Colonic mucosa (tissue), 4 donors: ENCODE measurements at regions not wholly inside any gene's neighbourhood (a gene's known extent, or its start where the extent isn't known, plus 50 kb on each side); places are given as distances from the start of the nearest gene placed in this dataset.

Experiments
- DNase-seq: peaks from one replicate; pipeline ENCODE4 v3.0.0-alpha.2; 2020
- H3K27ac ChIP-seq: fragments of 200-600 bp; one replicate; pipeline ENCODE4 v1.8.0; 2021
- H3K27me3 ChIP-seq: fragments of 200-600 bp; one replicate; pipeline ENCODE4 v1.8.0; 2021
- H3K36me3 ChIP-seq: fragments of 200-600 bp; one replicate; pipeline ENCODE4 v1.8.0; 2021
- H3K4me1 ChIP-seq: fragments of 200-600 bp; one replicate; pipeline ENCODE4 v1.8.0; 2021; ENCODE audit warnings: mild to moderate bottlenecking
- H3K4me3 ChIP-seq: fragments of 200-600 bp; one replicate; pipeline ENCODE4 v1.8.0; 2021
- H3K9ac ChIP-seq, 2 donors: one replicate each; pipeline ENCODE4 v1.7.0; 2013; ENCODE audit warnings: control low read depth in 2 of 2, low read depth in 2 of 2, low read length in 2 of 2
- H3K9me3 ChIP-seq: fragments of 200-600 bp; one replicate; pipeline ENCODE4 v1.8.0; 2021
- intact Hi-C: fragments of 100-400 bp; cut with DNase I; formaldehyde crosslinking; loops from one replicate; pipeline ENCODE4 v1.14.1; 2022
- TF ChIP-seq, protein P1 (sequence below): fragments of 200-600 bp; IDR thresholded peaks from one replicate; pipeline ENCODE4 v1.8.0; 2022; ENCODE audit warnings: antibody characterized with exemption, mild to moderate bottlenecking
- donor health status: healthy.
- donor health status: DM: no; HTN: no; CAD: no.
- donor health status: DM: no; HTN: no; CAD: no.

DNA sequence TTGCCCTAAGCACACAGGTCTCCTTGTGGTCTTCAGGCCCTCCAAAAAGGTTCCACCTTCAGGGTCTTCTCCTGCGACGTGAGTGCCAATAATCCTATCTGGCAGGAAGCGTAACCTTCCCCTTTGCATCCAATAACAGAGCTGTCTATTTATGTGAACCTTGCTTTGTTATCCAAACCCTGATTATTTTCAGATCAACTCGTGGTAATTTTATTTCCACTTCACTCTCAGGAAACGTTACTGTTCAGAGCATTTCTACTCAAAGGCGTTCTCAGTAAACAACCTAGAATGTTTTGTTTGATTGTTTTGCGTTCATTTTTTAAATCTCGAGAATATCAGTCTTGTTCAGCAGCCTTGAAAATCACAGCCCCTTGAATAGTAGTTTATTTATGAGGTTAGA is 232.3 kb upstream of the KLF6 start:
- Histone ChIP-seq H3K4me3 (no peak overlapping the region), H3K36me3 (no peaks in the 10 kb centered on the region), H3K4me1 (no peaks in the 10 kb centered on the region), H3K27me3 (no peaks in the 10 kb centered on the region), H3K9me3 (no peaks in the 10 kb centered on the region), H3K27ac (no peak overlapping the region), H3K9ac (no peak overlapping the region)
- intact Hi-C loops = no loop called here
- TF ChIP-seq, protein P1, sequence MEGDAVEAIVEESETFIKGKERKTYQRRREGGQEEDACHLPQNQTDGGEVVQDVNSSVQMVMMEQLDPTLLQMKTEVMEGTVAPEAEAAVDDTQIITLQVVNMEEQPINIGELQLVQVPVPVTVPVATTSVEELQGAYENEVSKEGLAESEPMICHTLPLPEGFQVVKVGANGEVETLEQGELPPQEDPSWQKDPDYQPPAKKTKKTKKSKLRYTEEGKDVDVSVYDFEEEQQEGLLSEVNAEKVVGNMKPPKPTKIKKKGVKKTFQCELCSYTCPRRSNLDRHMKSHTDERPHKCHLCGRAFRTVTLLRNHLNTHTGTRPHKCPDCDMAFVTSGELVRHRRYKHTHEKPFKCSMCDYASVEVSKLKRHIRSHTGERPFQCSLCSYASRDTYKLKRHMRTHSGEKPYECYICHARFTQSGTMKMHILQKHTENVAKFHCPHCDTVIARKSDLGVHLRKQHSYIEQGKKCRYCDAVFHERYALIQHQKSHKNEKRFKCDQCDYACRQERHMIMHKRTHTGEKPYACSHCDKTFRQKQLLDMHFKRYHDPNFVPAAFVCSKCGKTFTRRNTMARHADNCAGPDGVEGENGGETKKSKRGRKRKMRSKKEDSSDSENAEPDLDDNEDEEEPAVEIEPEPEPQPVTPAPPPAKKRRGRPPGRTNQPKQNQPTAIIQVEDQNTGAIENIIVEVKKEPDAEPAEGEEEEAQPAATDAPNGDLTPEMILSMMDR = no peak
- DNase-seq = no peak

DNA sequence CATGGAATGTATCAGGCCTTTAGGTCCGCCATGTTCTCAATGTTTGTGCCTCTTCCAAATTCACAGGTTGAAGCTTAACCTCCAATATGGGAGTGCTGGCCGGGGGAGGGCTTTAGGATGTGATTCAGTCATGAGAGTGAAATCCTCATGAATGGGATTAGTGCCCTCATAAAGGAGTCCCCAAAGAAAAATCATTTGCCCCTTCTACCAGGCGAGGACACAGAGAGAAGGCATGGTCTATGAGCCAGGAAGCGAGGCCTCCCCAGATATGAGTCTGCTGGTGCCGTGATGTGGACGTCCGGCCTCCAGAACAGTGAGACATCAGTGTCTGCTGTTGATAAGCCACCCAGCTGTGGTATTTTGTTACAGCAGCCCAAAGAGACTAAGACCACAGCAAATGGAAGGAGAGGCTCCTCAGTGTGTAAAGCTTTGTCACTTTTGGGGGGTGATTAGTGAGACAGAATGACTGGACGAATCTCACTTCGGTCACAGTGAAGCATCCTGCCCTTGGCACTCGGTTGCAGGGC is 231.3 kb upstream of the KLF6 start:
- Histone ChIP-seq H3K9me3 (no peaks in the 10 kb centered on the region), H3K4me1 (no peaks in the 10 kb centered on the region), H3K36me3 (no peaks in the 10 kb centered on the region), H3K27ac (no peak overlapping the region), H3K9ac (no peak overlapping the region), H3K4me3 (no peak overlapping the region), H3K27me3 (no peaks in the 10 kb centered on the region)
- intact Hi-C loops = no loop called here
- DNase-seq = peak; percentile 12
- TF ChIP-seq, protein P1 = no peak

DNA sequence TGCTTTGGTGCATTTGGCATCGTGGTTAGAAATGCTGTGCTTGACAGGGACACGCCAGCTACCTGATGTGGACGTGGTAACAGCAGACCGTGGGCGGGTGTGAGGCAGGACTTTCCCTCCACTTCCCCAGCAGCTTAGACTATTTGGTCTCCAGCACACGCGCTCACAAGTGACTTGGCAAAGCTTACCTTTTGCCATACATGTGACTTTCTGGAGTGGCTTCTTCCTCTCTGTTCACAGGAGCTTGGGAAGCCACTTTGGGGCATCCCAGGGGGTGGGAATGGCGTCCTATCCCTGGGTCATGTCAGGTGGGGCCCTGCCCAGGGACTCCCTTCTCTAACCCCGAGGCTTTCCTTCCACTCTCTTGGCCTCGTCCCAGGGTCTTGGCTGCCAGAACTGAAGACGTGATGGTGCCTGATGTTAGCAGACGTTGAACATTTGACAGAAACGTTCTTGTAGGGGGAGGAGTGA is 228.7 kb upstream of the KLF6 start:
- intact Hi-C loops = no loop called here
- TF ChIP-seq, protein P1 = no peak
- H3K9me3 ChIP-seq = no peaks in the 10 kb centered on the region
- no peak overlapping the region for H3K9ac ChIP-seq
- H3K27ac ChIP-seq = no peak overlapping the region
- peak; percentile 16 for DNase-seq
- H3K36me3 ChIP-seq = no peaks in the 10 kb centered on the region
- H3K27me3 ChIP-seq = no peaks in the 10 kb centered on the region
- H3K4me3 ChIP-seq = no peak overlapping the region
- no peaks in the 10 kb centered on the region for H3K4me1 ChIP-seq

DNA sequence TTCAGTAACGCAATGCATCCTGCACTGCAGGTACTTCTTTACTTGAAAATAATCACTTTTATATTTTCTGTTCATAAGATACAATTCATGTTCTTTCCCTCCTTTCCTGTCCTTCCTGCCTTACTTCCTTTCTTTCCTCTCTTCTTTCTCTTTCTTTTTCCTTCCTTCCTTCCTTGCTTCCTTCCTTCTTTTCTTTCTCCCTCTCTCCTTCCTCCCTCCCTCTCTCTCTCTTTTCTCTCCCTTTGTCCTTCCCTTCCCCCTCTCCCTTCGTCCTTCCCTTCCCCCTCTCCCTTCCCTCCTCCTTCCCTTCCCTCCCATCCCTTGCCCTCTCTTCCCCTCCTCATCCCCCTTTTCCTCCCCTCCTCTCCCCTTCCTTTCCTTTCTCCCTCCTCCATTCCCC is 227.8 kb upstream of the KLF6 start:
- TF ChIP-seq, protein P1 = no peak
- Histone ChIP-seq H3K36me3 (no peaks in the 10 kb centered on the region), H3K9me3 (no peaks in the 10 kb centered on the region), H3K27ac (no peak overlapping the region), H3K27me3 (no peaks in the 10 kb centered on the region), H3K9ac (no peak overlapping the region), H3K4me1 (no peaks in the 10 kb centered on the region), H3K4me3 (no peak overlapping the region)
- intact Hi-C loops = no loop called here
- peak; percentile 7 for DNase-seq

DNA sequence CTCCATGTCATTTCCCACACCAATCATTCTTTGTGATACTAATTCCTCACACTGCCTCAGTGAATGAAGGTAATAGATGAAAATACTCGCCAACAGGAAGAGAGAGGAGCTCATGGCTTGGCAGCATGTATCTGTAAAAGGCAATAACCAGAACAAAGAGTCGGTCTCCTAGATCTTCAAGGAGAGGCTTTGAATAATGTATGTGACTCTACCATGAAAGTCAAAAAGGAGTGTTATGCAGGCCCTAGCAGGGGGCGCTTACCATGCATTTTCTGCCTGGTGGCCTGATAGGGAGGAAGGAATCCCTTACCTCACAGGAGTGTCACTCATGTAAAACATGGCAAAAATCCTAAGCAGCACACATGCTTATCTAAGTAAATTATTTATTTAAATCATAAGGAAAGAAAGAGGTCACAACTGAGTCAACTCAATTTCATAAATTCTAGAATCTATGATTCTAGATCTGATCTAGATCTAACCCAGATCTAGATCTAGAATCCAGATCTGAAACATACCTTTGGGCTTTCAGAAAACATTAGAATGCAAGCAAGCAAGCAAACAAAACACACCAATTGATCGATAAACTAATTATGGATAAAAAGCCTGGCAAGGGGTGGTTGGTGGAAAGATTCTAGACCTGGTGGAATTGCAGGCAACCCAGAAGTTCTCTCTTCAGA is 226.3 kb upstream of the KLF6 start:
- no peak overlapping the region for H3K27ac ChIP-seq
- H3K4me3 ChIP-seq = no peak overlapping the region
- TF ChIP-seq, protein P1 = no peak
- no peak for DNase-seq
- no peak overlapping the region for H3K9ac ChIP-seq
- H3K4me1 ChIP-seq = no peaks in the 10 kb centered on the region
- no peaks in the 10 kb centered on the region for H3K27me3 ChIP-seq
- no peaks in the 10 kb centered on the region for H3K9me3 ChIP-seq
- no peaks in the 10 kb centered on the region for H3K36me3 ChIP-seq
- intact Hi-C loops = no loop called here
